ENCODE measurements at regions not wholly inside any gene's neighbourhood (a gene's known extent, or its start where the extent isn't known, plus 50 kb on each side); places are given as distances from the start of the nearest gene placed in this dataset.

DNA sequence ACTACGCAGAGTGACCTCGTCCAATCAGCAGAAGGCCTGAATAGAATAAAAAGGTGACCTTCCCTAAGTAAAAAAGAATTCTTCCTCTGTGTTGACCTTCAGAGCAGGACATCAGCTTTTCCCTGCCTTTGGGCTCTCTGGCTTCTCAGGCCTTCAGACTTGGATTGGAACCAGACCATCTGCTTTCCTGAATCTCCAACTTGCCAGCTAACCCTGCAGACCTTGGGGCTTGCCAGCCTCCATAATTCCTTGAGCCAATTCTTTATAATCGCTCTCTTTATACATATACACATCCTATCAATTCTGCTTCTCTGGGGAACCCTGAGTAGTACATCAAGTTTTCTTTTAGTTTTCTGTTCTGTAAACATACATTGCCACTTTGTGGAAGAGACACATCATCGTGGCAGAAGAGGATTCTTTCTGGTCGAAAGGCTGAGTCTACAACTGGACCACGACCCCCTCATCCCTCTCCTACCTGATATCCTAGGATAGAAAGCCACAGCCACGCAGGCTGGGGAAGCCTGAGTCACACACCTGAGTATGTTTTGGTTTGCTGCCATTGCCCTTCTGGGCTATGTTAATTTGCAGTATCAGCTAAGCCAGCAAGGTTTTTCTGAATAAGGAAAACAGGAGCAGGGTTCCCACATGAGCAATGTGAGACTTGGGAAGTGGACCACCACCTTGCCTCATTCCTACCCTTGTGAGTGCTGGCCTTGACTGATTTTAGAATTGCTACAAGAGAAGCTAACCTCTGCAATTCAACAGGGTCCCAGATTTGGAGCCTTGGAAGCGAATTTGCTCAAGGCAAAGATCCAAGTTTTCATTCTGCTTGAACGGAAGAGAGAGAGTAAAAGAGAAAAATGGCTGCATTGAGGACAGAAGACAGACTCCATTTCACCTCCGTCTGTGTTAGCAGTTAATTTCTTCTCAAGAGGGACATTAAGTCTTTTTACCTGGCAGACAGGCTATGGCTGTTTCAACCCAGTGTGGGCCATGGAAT is 445.2 kb upstream of the FZD8 start:
- no peak for DNase-seq

- DNase-seq = no peak
Measured at GRCh38 chr10:36075196-36075595, 433.1 kb upstream of the FZD8 start.

DNA sequence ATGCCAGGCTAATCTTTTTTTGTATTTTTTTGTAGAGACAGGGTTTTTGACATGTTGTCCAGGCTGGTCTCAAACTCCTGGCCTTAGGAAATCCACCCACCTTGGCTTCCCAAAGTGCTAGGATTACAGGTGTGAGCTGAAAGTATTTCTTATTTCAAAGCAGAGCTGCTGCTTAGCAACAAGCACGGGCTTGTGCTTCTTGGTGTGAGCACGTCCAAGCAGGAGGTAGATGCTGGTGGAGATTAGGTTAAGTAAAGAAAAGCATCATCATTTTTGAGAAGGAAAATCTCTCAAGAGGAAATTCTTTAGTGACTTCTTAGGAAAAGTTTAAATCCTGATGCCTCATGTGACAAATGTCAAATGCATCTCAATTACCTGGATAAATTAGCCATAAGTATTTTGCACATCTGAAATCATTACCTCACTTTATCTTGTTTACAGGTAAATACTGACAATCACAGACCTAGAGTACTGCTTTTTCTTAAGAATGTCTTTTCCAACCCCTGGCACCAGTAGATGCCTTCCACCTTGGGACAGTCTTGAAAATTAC is 431.8 kb upstream of the FZD8 start:
- DNase-seq = no peak

DNA sequence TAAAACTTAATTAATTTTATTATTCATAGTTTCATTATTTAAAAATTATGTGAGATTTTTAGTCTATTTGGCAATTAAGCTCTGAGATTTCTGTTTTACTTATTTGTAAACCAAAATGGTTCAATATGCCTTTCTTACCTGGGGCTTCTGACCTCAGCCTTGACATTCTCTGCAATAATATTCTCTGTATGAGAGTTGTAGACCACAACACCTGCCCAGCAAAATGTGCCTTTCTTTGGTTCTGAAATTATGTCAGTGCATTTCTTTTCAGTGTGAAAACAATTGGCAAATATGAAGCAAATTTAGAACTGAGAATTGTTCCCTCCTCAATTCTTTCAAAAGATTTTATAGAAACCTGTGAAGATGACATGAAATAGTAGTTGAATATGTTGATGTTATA is 426.4 kb upstream of the FZD8 start:
- DNase-seq = no peak

DNA sequence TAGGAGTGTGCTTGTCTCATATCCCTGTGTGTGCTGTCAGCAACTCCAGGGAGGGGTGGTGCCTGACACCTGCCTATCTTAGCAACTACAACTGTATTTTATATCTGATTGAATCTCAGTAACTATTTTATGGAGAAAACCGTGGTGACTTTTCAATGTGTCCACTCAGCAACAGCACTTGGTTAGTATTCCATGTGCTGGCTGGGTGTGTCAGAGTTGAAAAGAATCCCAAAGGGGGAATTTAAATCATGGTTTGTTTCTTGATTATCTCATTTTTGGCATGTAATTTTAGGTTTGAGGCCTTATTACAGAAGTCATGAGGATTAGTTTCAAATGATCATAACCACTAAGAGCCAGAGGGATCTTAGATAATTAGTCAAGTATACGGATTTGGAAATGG is 425.7 kb upstream of the FZD8 start:
- DNase-seq = no peak

DNA sequence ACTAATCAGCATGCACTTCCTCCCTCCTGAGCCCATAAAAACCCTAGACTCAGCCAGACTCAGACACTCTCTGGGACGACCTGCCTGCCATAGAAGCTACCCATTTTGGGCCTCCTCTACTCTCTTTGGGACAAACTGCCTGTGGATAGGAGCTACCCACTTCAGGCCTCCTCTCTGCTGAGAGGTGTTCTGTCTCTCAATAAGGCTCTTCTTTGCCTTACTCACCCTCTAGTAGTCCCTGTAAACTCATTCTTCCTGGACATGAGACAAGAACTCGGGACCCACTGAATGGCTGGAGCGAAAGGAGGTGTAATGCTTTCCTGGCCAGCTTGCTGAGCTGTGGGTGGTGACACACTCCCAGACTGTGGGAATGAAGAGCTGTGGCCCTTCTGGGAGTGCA is 424.8 kb upstream of the FZD8 start:
- DNase-seq = no peak

DNA sequence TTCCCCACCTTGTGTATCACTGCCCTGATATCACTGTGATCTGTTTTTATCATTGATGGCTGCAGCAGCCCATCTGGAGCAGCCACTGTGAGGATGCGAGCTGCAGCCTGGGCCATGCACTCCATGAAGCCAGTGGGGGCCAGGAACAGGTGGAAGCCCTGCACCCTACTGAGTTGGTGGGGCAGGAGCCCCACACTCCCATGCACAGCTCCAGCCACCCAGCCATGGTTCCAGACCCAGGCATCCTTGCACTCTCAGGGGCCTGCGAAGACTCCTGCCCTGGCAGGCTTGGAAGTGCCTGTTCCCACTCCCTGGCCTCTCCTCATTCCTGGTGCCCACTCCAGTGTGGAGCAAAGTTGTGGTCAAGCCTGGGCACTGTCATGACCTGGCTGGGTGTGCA is 424.0 kb upstream of the FZD8 start:
- no peak for DNase-seq

GRCh38 chr10:36063396-36063795 is 421.3 kb upstream of the FZD8 start:
- DNase-seq = no peak

DNA sequence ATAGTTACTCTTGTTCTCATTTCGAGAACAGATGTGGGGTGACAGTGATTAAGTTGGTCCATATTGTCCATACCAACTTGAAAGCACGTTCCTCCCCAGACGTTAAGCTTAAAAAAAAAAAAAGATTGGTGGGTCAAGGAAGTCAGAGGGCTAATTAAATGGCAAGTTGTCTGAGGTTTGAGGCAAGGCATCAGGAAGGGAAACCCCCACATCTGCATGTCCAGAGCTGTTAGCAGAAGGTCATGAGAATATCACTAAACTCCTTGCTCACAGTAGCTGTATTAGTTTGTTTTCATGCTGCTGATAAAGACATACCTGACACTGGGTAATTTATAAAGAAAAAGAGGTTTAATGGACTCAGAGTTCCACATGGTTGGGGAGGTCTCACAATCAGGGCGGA is 415.6 kb upstream of the FZD8 start:
- no peak for DNase-seq

- DNase-seq = no peak
Measured at GRCh38 chr10:36057180-36057579, 415.1 kb upstream of the FZD8 start.

GRCh38 chr10:36053775-36054174 is 411.7 kb upstream of the FZD8 start:
- DNase-seq = no peak

DNA sequence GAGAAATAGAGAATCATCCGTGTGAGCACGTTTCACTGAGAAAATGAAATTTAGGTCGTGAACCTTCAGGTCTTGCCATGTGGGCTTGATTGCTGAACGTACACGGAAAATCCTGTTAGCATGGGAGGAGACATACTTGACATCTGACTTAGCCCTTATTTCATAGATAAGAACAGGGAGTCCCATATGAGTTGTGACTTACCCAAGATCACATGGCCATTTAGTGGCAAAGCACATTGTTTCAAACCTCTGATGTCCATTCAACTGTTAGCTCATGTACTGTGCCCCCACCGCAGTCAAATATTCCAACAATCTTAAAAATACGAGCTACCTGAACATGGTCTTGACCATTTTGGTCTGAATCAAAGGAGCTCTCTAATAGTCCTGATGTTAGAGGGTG is 411.2 kb upstream of the FZD8 start:
- no peak for DNase-seq

- no peak for DNase-seq
Measured at GRCh38 chr10:36051500-36051991, 409.4 kb upstream of the FZD8 start.

DNA sequence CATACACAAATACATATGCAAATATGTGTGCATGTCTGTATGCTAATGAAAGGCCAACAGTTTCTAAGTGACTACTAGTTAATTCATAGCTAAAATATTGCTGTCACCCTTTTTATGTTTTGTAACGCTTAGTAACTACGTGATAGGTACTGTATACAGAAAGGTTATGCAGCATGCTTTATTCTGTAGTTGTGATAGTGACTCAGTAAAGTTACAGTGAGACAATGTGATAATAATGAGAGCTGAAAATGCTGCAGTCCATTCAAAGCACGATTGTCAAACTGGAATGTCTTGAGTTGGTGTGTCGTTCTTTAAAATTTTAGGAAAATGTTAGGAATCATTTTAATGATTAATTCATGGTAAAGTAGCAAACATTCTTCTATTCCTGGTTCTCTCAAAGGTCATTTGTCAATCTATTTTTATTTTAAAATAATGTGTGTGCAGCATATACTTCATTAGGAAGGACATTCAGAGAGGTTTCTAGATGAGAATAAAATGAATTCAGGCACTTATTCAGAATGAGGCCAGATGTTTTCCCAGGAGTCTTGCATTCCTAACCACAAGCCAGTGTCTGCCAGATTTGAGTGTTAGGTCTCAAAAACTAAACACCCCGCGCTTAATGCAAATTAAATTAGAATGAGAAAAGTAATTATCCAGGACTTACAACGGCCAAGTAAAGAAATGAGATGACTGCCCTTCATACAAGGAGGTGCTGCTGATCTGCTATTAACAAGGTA is 408.8 kb upstream of the FZD8 start:
- DNase-seq = no peak

DNA sequence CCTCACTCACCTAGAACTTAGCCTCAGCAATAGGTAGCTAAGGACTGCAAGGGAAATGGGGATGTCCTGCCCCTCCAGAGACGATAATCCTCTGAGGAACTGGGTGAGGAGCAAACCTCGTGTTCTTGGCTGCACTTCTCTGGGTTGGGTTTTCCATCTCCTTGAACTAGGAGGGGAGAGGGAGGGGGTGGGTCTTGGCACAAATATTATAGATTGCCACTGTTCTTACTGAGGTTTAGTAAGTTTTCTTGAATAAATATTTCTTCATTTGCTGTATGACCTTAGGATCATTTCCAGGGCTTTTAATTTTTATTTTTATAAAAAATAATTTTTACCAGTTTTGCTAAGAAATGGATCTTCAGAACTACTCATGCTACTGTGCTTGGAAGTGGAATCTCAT is 406.7 kb upstream of the FZD8 start:
- no peak for DNase-seq

GRCh38 chr10:36048236-36048635 is 406.1 kb upstream of the FZD8 start:
- no peak for DNase-seq

DNA sequence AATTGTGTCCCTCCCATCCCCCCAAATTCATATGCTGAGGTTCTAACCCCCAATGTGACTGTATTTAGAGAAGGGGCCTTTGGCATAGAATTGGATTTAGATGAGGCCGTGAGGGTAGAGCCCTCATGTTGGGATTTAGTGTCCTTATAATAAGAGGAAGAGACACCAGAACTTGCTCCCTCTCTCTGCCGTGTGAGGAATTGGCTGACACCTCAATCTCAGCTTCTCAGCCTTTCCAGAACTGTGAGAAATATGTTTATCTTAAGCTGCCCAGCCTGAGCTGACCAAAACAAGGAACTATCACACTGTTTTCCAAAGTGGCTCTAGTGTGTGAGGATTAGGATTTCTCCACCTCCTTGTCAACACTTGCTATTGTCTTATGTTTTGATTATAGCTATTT is 400.0 kb upstream of the FZD8 start:
- no peak for DNase-seq

DNA sequence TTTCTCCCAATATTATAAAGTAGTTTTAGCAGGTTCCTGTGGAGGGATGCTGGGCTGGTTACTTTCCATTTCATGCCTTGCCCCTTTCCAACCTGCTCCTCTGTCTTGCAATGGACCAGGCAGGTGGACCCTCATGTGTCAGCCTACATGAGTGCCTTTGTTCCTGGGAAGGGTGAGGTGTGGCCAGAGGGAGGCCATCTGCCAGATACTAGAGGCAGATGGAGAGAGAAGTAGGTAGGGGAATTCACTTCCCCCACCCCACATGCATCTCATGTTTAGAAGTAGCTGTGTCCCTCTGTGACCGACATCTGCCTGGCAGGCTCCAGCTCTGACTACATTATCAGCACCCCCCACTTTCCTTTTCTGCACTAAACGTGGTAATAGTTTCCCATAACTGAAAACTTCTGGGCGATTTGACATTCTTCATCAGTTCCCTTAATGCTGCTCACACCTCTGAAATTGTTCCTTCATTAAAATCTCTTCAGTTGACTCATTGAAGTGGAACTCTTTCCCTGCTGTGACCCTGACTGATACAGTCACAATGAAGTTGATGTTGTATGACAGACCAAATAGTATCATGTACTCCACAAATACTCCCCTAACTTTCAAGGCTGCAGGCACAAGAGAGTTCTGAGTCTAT is 396.3 kb upstream of the FZD8 start:
- no peak for DNase-seq

DNA sequence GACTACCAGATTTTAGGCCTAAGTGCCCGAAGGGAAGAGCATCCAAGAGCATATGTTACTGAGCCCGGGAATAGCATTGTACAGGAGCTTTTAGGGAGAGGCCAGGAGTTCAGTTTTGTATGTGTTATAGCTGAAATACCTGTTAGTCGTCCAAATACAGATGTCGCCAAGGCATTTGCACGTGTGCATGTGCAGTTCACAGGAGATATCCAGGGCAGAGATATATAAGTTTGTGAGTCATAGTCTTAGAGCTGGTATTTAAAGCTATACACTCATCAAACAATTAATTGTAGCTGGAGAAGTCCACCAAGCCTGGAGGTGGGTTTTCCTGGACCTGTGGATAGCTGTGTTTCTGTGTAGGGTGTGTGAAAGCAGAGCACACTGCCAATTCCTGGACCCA is 394.0 kb upstream of the FZD8 start:
- no peak for DNase-seq

DNA sequence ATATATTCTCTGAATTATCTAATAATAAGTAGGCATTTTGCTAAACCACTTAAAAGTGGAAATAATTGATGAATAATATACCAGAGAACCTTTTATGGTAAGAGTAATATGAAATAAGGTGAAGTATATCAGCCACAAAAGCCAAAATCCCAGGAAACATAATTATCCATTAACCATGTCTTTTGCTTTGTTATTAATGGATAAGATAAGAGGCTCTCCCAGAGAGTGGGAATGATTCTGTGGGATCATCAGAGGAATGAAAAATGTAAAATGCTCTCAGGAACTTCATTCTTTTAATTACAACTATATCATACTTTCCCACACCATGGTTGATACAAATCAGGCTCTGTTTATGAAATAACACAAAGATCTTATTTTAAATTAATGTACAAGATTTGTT is 391.7 kb upstream of the FZD8 start:
- DNase-seq = no peak

DNA sequence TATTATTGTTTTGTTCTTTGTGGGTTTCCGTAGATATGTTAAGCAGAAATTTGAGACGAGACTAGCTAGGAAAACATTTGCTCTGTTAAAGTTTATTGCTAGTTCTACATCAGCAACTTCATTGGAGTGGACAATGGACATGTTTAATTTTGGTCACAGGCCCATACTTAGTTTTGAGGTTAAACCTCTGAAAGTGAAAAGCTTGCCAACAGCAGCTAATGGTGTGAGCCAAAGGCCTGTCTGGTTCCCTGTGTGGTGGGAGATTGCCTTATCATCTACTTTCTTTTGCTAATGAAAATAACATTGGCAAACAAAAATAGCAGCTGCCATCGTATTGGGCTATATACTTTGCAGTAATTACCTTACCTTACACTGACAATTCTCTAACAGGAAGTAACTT is 388.4 kb upstream of the FZD8 start:
- no peak for DNase-seq

DNA sequence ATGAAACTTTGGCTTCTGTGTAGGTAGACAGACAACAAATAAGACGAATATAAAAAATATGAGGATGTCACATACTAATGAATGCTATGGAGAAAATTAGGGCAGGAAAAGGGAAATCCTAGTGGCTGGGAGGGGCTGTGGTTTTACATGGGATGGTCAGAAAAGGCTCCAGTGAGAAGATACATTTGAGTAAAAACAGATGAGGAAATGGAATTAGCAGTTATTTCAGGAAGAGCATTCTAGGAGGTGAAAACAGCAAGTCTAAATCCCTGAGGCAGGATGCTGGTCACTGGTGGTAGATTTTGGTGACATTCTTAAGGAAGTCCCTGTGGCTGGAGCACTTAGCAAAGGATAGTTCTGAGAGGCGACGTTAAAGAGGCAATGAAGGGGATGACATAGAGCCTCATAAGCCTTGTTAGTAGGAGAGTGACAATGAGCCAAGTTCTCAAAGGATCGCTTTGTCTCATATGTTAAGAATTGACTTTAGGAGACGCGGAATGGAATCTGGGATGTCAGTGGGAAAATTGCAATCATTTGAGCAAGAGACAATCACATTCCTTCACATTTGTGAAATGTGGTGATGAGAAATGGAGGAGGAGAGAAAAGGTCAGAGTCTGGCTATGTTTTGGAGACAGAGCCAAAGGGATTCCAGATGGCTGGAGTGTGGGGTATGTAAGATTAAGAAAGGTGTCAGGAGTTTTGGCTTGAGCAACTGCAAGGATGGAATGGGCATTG is 384.7 kb upstream of the FZD8 start:
- DNase-seq = no peak

DNA sequence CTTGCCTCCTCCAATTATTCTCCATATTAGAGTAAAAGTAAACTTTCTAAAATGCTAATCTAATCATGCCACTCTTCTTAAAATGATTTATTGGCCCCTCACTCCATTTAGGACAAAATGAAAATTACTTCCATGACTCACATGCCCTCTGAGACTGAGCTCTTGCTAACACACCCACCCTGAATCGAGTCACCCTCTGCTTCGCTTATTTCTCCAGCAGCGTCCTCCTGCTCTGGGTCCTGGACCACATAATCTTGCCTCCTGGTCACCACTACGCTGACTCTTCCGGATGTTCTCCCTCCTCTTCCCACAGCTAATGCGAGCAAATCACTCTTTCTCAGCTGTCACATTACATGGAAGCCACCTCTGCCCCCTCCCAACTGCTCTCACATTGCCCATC is 384.0 kb upstream of the FZD8 start:
- no peak for DNase-seq
